ENCODE measurements at regions not wholly inside any gene's neighbourhood (a gene's known extent, or its start where the extent isn't known, plus 50 kb on each side); places are given as distances from the start of the nearest gene placed in this dataset.

DNA sequence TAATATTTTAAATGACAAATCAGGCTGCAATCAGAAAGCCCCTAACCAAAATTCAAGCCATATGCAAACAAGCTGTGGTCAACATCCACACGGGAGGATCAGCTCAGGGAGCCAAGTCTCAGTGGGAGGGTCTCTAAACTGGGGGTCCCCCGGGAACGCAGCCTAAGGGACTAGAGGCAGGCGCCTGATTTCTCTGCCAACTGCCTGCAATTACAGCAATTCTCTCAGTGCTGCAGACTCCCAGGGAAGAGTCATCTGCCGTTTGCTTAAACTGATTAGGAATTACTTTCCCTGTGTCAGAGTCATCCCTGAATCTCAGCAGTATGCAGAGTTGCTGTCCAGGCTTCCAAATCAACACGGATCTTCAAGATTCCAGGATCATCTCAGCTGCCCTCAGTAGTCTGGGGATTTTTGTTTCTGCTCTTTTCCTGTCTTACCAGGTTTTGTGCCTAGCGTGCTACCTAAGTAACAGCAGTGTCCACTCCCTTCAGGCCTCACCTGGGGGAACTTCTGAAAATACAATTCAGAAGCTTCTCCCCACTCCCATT lies 247.8 kb downstream of the RRAGC start:
- Histone ChIP-seq H4K5ac (ENCODE audit: insufficient read length, low read depth, low read length) (no peak overlapping the region), H3K4me2 (ENCODE audit: insufficient read depth, insufficient read length, low read length) (no peak overlapping the region), H2BK5ac (ENCODE audit: insufficient read length, low read length) (no peak overlapping the region), H3K79me2 (ENCODE audit: insufficient read depth, low read length) (no peaks in the 10 kb centered on the region), H3K23ac (ENCODE audit: insufficient read length, low read depth, low read length) (no peak overlapping the region), H4K91ac (ENCODE audit: insufficient read length, low read depth, low read length) (no peak overlapping the region), H3K9ac (ENCODE audit: extremely low read depth, insufficient read length, low read length) (no peak overlapping the region), H3K14ac (ENCODE audit: insufficient read depth, low read length) (no peak overlapping the region), H3K23me2 (ENCODE audit: insufficient read length, low read depth, low read length, poor library complexity, severe bottlenecking) (no peaks in the 10 kb centered on the region), H3K27ac (ENCODE audit: insufficient read length, low read depth, low read length) (no peak overlapping the region), H3K9me3 (ENCODE audit: control insufficient read depth, low read depth, low read length) (no peaks in the 10 kb centered on the region), H2AK5ac (ENCODE audit: insufficient read length, low read length) (no peak overlapping the region), H2BK15ac (ENCODE audit: low read depth, low read length) (no peak overlapping the region), H2BK120ac (ENCODE audit: low read depth, low read length, poor library complexity, severe bottlenecking) (no peak overlapping the region), H3K27me3 (ENCODE audit: insufficient read depth, low read length) (no peaks in the 10 kb centered on the region), H3K4me1 (ENCODE audit: insufficient read depth, low read length) (no peaks in the 10 kb centered on the region), H3K56ac (ENCODE audit: insufficient read length, low read depth, low read length) (no peak overlapping the region), H3K18ac (ENCODE audit: insufficient read length, low read depth, low read length) (no peak overlapping the region), H2BK20ac (ENCODE audit: low read depth, low read length, poor library complexity, severe bottlenecking) (no peak overlapping the region), H4K20me1 (ENCODE audit: control insufficient read depth, insufficient read depth, insufficient read length) (no peaks in the 10 kb centered on the region), H2BK12ac (ENCODE audit: insufficient read length, low read depth, low read length) (no peak overlapping the region), H3T11ph (ENCODE audit: low read length) (no peak overlapping the region), H3K4ac (ENCODE audit: low read depth, low read length) (no peak overlapping the region), H2AFZ (ENCODE audit: low read length) (no peak overlapping the region), H4K8ac (replicated peaks; ENCODE audit: insufficient read length, low read depth, low read length) (no peak overlapping the region), H3K79me1 (ENCODE audit: insufficient read depth, low read depth, low read length, poor library complexity, severe bottlenecking) (no peaks in the 10 kb centered on the region)
- peaks cover 18 to 20% of the 10 kb centered on the region in 2 experiments for H3K4me1 Mint-ChIP-seq
- no peak overlapping the region for H3K27ac Mint-ChIP-seq
- H3K4me3 Mint-ChIP-seq: no peak overlapping the region
- peaks cover 6 to 9% of the 10 kb centered on the region in 2 experiments for H3K9me3 Mint-ChIP-seq
- H3K27me3 Mint-ChIP-seq (ENCODE audit: low read depth): peaks cover 38% of the 10 kb centered on the region
- no peak for DNase-seq
- peaks cover 4 to 10% (median 6%) of the 10 kb centered on the region in 3 experiments; a peak in 5 of 7 replicates for H3K36me3 Mint-ChIP-seq (ENCODE audit: insufficient read depth in 1 of 3, low read depth in 3 of 3)
- no CpG with 5 or more reads among the region's 7 CpGs for WGBS (ENCODE audit: extremely low coverage, insufficient read length, low lambda C conversion rate)
- TF ChIP-seq, protein P1, sequence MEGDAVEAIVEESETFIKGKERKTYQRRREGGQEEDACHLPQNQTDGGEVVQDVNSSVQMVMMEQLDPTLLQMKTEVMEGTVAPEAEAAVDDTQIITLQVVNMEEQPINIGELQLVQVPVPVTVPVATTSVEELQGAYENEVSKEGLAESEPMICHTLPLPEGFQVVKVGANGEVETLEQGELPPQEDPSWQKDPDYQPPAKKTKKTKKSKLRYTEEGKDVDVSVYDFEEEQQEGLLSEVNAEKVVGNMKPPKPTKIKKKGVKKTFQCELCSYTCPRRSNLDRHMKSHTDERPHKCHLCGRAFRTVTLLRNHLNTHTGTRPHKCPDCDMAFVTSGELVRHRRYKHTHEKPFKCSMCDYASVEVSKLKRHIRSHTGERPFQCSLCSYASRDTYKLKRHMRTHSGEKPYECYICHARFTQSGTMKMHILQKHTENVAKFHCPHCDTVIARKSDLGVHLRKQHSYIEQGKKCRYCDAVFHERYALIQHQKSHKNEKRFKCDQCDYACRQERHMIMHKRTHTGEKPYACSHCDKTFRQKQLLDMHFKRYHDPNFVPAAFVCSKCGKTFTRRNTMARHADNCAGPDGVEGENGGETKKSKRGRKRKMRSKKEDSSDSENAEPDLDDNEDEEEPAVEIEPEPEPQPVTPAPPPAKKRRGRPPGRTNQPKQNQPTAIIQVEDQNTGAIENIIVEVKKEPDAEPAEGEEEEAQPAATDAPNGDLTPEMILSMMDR (conservative IDR thresholded peaks at IDR 0.05): no peak

All from H9 (cell line).